ENCODE measurements at regions not wholly inside any gene's neighbourhood (a gene's known extent, or its start where the extent isn't known, plus 50 kb on each side); places are given as distances from the start of the nearest gene placed in this dataset.

- TF ChIP-seq CTCF (IDR thresholded peaks at IDR 0.05) (no peak), POLR2A (IDR thresholded peaks at IDR 0.05) (no peak)
Observed at GRCh38 chr2:15754703-15755099, 163.0 kb downstream of the DDX1 start.
